ENCODE measurements at regions not wholly inside any gene's neighbourhood (a gene's known extent, or its start where the extent isn't known, plus 50 kb on each side); places are given as distances from the start of the nearest gene placed in this dataset.

DNA sequence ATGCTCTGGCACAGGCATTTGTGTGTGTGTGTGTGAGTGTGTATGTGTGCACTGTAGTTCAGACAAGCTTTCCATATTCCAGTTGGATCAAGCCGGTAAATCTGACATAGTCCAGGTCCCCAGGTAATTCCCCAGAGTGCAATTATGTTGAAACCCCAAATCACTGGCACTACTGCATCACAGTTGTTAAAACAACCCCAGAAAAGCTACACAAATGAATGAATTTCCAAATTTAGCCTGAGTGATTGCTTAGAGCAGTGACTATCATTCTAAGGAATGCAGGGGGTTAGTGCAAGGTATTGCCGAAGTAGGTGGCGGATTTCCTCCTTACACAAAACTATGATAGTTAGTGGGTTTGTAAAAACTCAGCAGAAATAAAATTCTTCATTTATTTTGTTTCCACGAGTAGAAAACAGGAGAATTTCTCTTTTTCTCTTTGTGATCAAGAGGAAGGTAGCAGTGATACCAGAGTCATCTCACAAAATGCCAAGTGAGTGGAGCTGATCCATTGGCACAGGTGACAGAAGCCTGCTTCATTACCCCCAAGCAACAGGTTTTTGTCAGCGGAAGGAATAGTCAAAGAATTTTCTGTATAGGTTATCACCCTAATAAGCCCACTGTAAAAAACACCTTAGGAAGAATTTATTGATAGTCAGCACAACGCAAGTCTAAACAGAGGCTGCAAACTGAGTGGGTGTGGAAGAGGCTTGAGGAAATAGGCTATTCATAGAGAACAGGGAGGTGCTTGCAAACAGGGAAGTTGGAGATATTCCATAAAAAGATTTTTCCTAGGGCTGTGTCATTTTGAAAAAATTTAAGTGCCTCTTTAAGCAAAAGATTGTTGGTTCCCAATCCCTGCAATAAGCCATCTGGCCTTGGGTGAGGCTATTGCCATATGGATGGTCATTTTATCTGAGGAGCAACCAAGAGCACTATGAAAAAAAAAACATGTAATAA, 385.1 kb downstream of the CHSY3 start:
- no peak for ATAC-seq
- H3K27ac Mint-ChIP-seq: no peak overlapping the region

More for the DNA sequence above, 385.1 kb downstream of the CHSY3 start:
- no peak overlapping the region for H2AFZ ChIP-seq
- H3K4me3 Mint-ChIP-seq: no peak overlapping the region
- H3F3A ChIP-seq (replicated peaks; ENCODE audit: low read depth): no peaks in the 10 kb centered on the region
- no peaks in the 10 kb centered on the region for H3K36me3 Mint-ChIP-seq (ENCODE audit: low read depth)
- no peak overlapping the region for H3K4me2 ChIP-seq
- H3K36me3 ChIP-seq (ENCODE audit: insufficient read depth): no peaks in the 10 kb centered on the region
- no peaks in the 10 kb centered on the region for H3K79me2 ChIP-seq (replicated peaks; ENCODE audit: insufficient read depth)
- no peaks in the 10 kb centered on the region for H3K9me2 ChIP-seq (ENCODE audit: insufficient read depth)
- no peak overlapping the region for H3K4me3 ChIP-seq
- no peaks in the 10 kb centered on the region for H3K27me3 ChIP-seq (ENCODE audit: insufficient read depth)
- no peaks in the 10 kb centered on the region; the same call in 1 of the 2 replicates for H4K20me1 ChIP-seq (replicated peaks; ENCODE audit: insufficient read depth)
- no peak for DNase-seq (ENCODE audit: low spot score)
- peaks cover 3% of the 10 kb centered on the region; the same call in 2 of the 3 replicates for H3K4me1 Mint-ChIP-seq
- H3K27ac ChIP-seq (ENCODE audit: low read depth): no peak overlapping the region
- H3K9me3 Mint-ChIP-seq: no peaks in the 10 kb centered on the region; the same call in 2 of the 3 replicates
- TF ChIP-seq, protein P1, sequence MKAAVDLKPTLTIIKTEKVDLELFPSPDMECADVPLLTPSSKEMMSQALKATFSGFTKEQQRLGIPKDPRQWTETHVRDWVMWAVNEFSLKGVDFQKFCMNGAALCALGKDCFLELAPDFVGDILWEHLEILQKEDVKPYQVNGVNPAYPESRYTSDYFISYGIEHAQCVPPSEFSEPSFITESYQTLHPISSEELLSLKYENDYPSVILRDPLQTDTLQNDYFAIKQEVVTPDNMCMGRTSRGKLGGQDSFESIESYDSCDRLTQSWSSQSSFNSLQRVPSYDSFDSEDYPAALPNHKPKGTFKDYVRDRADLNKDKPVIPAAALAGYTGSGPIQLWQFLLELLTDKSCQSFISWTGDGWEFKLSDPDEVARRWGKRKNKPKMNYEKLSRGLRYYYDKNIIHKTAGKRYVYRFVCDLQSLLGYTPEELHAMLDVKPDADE (IDR thresholded peaks at IDR 0.05): no peak
- TF ChIP-seq EZH2phosphoT487 (IDR thresholded peaks at IDR 0.05; ENCODE audit: unreplicated experiment) (no peak), NANOG (IDR thresholded peaks at IDR 0.05; ENCODE audit: borderline replicate concordance) (no peak), ZNF114 (CRISPR knock-in tag; IDR thresholded peaks at IDR 0.05) (no peak), POLR2AphosphoS5 (IDR thresholded peaks at IDR 0.05; ENCODE audit: low read depth) (no peak)
- TF ChIP-seq, protein P2, sequence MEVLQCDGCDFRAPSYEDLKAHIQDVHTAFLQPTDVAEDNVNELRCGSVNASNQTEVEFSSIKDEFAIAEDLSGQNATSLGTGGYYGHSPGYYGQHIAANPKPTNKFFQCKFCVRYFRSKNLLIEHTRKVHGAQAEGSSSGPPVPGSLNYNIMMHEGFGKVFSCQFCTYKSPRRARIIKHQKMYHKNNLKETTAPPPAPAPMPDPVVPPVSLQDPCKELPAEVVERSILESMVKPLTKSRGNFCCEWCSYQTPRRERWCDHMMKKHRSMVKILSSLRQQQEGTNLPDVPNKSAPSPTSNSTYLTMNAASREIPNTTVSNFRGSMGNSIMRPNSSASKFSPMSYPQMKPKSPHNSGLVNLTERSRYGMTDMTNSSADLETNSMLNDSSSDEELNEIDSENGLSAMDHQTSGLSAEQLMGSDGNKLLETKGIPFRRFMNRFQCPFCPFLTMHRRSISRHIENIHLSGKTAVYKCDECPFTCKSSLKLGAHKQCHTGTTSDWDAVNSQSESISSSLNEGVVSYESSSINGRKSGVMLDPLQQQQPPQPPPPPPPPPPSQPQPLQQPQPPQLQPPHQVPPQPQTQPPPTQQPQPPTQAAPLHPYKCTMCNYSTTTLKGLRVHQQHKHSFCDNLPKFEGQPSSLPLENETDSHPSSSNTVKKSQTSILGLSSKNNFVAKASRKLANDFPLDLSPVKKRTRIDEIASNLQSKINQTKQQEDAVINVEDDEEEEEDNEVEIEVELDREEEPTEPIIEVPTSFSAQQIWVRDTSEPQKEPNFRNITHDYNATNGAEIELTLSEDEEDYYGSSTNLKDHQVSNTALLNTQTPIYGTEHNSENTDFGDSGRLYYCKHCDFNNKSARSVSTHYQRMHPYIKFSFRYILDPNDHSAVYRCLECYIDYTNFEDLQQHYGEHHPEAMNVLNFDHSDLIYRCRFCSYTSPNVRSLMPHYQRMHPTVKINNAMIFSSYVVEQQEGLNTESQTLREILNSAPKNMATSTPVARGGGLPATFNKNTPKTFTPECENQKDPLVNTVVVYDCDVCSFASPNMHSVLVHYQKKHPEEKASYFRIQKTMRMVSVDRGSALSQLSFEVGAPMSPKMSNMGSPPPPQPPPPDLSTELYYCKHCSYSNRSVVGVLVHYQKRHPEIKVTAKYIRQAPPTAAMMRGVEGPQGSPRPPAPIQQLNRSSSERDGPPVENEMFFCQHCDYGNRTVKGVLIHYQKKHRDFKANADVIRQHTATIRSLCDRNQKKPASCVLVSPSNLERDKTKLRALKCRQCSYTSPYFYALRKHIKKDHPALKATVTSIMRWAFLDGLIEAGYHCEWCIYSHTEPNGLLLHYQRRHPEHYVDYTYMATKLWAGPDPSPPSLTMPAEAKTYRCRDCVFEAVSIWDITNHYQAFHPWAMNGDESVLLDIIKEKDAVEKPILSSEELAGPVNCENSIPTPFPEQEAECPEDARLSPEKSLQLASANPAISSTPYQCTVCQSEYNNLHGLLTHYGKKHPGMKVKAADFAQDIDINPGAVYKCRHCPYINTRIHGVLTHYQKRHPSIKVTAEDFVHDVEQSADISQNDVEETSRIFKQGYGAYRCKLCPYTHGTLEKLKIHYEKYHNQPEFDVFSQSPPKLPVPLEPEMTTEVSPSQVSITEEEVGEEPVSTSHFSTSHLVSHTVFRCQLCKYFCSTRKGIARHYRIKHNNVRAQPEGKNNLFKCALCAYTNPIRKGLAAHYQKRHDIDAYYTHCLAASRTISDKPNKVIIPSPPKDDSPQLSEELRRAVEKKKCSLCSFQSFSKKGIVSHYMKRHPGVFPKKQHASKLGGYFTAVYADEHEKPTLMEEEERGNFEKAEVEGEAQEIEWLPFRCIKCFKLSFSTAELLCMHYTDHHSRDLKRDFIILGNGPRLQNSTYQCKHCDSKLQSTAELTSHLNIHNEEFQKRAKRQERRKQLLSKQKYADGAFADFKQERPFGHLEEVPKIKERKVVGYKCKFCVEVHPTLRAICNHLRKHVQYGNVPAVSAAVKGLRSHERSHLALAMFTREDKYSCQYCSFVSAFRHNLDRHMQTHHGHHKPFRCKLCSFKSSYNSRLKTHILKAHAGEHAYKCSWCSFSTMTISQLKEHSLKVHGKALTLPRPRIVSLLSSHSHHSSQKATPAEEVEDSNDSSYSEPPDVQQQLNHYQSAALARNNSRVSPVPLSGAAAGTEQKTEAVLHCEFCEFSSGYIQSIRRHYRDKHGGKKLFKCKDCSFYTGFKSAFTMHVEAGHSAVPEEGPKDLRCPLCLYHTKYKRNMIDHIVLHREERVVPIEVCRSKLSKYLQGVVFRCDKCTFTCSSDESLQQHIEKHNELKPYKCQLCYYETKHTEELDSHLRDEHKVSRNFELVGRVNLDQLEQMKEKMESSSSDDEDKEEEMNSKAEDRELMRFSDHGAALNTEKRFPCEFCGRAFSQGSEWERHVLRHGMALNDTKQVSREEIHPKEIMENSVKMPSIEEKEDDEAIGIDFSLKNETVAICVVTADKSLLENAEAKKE (CRISPR knock-in tag; IDR thresholded peaks at IDR 0.05): no peak
- H3K27me3 Mint-ChIP-seq (ENCODE audit: insufficient read depth, low read depth, poor library complexity): no peaks in the 10 kb centered on the region
- no peaks in the 10 kb centered on the region for H3K4me1 ChIP-seq (ENCODE audit: insufficient read depth)

All from GM23338 (cell line).